ENCODE measurements at regions not wholly inside any gene's neighbourhood (a gene's known extent, or its start where the extent isn't known, plus 50 kb on each side); places are given as distances from the start of the nearest gene placed in this dataset.

- TF ChIP-seq CTCF (IDR thresholded peaks at IDR 0.05): no peak
- no peak for TF ChIP-seq POLR2A (IDR thresholded peaks at IDR 0.05)
Measured at GRCh38 chr3:181239441-181239840, 249.9 kb upstream of the DNAJC19 start.
